Astrocyte (in vitro differentiated cells and primary cell): ENCODE measurements at regions not wholly inside any gene's neighbourhood (a gene's known extent, or its start where the extent isn't known, plus 50 kb on each side); places are given as distances from the start of the nearest gene placed in this dataset.

Experiments used
- DNase-seq: peaks from one replicate; pipeline ENCODE4 v3.0.0-alpha.2; 2010; ENCODE audit warnings: low read depth
- FAIRE-seq: peaks from 2 replicates; lab custom pipeline; 2011; peaks lifted over from hg19 to GRCh38; lab: Jason Lieb, UNC
- H2AFZ ChIP-seq: 2 replicates; pipeline ENCODE4 v1.6.0; 2012; ENCODE audit warnings: low read depth, low read length, inconsistent platforms
- H3K27ac ChIP-seq: 2 replicates; pipeline ENCODE4 v1.5.1; 2011; ENCODE audit warnings: low read depth, low read length, inconsistent platforms
- H3K27me3 ChIP-seq: 2 replicates; pipeline ENCODE4 v1.6.0; 2011; ENCODE audit warnings: low read length, inconsistent platforms; ENCODE audit not compliant: insufficient read depth
- H3K36me3 ChIP-seq: 2 replicates; pipeline ENCODE4 v1.5.1; 2011; ENCODE audit warnings: low read length, inconsistent platforms; ENCODE audit not compliant: insufficient read depth
- H3K4me1 ChIP-seq: 2 replicates; pipeline ENCODE4 v1.5.1; 2011; ENCODE audit warnings: low read length, inconsistent platforms; ENCODE audit not compliant: insufficient read depth
- H3K4me2 ChIP-seq: 2 replicates; pipeline ENCODE4 v1.6.0; 2012; ENCODE audit warnings: low read length, inconsistent platforms
- H3K4me3 ChIP-seq: 2 replicates; pipeline ENCODE4 v1.5.1; 2011; ENCODE audit warnings: low read depth, mild to moderate bottlenecking, low read length, inconsistent platforms; ENCODE audit not compliant: insufficient read depth
- H3K79me2 ChIP-seq: 2 replicates; pipeline ENCODE4 v1.6.0; 2012; ENCODE audit warnings: mild to moderate bottlenecking, low read length, inconsistent platforms; ENCODE audit not compliant: insufficient read depth
- H3K9ac ChIP-seq: 2 replicates; pipeline ENCODE4 v1.6.0; 2012; ENCODE audit warnings: mild to moderate bottlenecking, low read length, inconsistent platforms
- H3K9me3 ChIP-seq: 2 replicates; pipeline ENCODE4 v1.5.1; 2012; ENCODE audit warnings: low read depth, mild to moderate bottlenecking, low read length, inconsistent platforms; ENCODE audit not compliant: insufficient read depth
- H4K20me1 ChIP-seq: 2 replicates; pipeline ENCODE4 v1.6.0; 2012; ENCODE audit warnings: low read length, inconsistent platforms; ENCODE audit not compliant: insufficient read depth
- H3K27ac Mint-ChIP-seq: one replicate; pipeline ENCODE4 v1.8.0; 2021; ENCODE audit warnings: mild to moderate bottlenecking, mixed read lengths; ENCODE audit not compliant: unreplicated experiment
- H3K27me3 Mint-ChIP-seq: one replicate; pipeline ENCODE4 v1.8.0; 2021; ENCODE audit warnings: low read depth, mixed read lengths; ENCODE audit not compliant: unreplicated experiment
- H3K36me3 Mint-ChIP-seq: one replicate; pipeline ENCODE4 v1.8.0; 2021; ENCODE audit warnings: low read depth, mixed read lengths; ENCODE audit not compliant: unreplicated experiment
- H3K4me1 Mint-ChIP-seq: one replicate; pipeline ENCODE4 v1.8.0; 2021; ENCODE audit warnings: low read depth, mixed read lengths; ENCODE audit not compliant: unreplicated experiment
- H3K4me3 Mint-ChIP-seq: one replicate; pipeline ENCODE4 v1.8.0; 2021; ENCODE audit warnings: mild to moderate bottlenecking, moderate library complexity, mixed read lengths; ENCODE audit not compliant: unreplicated experiment
- H3K9me3 Mint-ChIP-seq: one replicate; pipeline ENCODE4 v1.8.0; 2021; ENCODE audit warnings: mild to moderate bottlenecking, mixed read lengths; ENCODE audit not compliant: unreplicated experiment
- EZH2 ChIP-seq: IDR thresholded peaks from 2 replicates; pipeline ENCODE4 v1.6.1; 2012; ENCODE audit warnings: mild to moderate bottlenecking, low read length, inconsistent platforms; ENCODE audit not compliant: insufficient read depth
- TF ChIP-seq, protein P1 (sequence below): IDR thresholded peaks from 2 replicates; pipeline ENCODE4 v1.5.1; 2011; ENCODE audit warnings: low read depth, mild to moderate bottlenecking, inconsistent platforms, low read length, moderate library complexity; ENCODE audit not compliant: insufficient read depth

DNA sequence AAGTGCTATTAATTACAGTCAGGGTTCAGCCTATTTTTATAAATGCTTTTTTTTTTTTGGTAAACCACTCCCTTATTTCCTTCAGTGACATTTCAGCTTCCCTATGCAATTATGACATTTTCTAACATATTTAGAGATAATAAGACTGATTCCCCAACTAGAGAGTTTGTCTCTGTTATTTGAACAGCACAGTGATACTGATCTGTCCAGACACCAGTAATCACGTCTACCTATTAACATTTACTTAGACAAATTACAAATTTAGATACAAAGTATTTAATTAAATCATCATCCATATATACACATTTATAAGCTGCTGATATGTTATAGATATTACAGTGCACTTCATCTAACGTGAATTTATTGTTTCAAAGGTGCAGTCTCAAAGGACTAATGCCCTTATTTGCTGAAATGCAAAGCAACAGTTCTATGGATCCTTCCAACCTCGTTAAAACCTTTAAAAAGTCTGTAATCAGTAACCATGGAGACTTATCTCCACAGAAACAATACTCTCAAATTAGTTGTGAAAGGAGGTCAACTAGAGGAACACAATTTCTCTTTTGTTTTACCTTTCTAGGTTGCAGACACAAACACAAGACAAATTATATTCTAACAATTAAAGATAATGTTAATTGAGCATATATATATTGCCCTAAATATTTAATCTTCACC is 1531.1 kb downstream of the SI start:
- Histone ChIP-seq H3K9ac (no peak overlapping the region), H3K4me1 (no peaks in the 10 kb centered on the region), H2AFZ (no peak overlapping the region), H3K27me3 (no peaks in the 10 kb centered on the region), H3K79me2 (no peaks in the 10 kb centered on the region), H4K20me1 (no peaks in the 10 kb centered on the region), H3K9me3 (no peaks in the 10 kb centered on the region), H3K4me3 (no peak overlapping the region), H3K36me3 (no peaks in the 10 kb centered on the region), H3K4me2 (no peak overlapping the region), H3K27ac (no peak overlapping the region)
- Mint-ChIP-seq H3K9me3 (no peaks in the 10 kb centered on the region), H3K27me3 (no peaks in the 10 kb centered on the region), H3K27ac (no peak overlapping the region), H3K36me3 (no peaks in the 10 kb centered on the region), H3K4me1 (no peaks in the 10 kb centered on the region), H3K4me3 (no peak overlapping the region)
- TF ChIP-seq, protein P1, sequence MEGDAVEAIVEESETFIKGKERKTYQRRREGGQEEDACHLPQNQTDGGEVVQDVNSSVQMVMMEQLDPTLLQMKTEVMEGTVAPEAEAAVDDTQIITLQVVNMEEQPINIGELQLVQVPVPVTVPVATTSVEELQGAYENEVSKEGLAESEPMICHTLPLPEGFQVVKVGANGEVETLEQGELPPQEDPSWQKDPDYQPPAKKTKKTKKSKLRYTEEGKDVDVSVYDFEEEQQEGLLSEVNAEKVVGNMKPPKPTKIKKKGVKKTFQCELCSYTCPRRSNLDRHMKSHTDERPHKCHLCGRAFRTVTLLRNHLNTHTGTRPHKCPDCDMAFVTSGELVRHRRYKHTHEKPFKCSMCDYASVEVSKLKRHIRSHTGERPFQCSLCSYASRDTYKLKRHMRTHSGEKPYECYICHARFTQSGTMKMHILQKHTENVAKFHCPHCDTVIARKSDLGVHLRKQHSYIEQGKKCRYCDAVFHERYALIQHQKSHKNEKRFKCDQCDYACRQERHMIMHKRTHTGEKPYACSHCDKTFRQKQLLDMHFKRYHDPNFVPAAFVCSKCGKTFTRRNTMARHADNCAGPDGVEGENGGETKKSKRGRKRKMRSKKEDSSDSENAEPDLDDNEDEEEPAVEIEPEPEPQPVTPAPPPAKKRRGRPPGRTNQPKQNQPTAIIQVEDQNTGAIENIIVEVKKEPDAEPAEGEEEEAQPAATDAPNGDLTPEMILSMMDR, result no peak
- no peak for TF ChIP-seq EZH2
- DNase-seq, result no peak
- FAIRE-seq, result no peak

- no peaks in the 10 kb centered on the region for H3K4me1 ChIP-seq
- H3K36me3 Mint-ChIP-seq, result no peaks in the 10 kb centered on the region
- H3K9me3 Mint-ChIP-seq, result no peaks in the 10 kb centered on the region
- no peaks in the 10 kb centered on the region for H3K27me3 Mint-ChIP-seq
- H3K4me2 ChIP-seq, result no peak overlapping the region
- no peak overlapping the region for H3K4me3 Mint-ChIP-seq
- H3K27ac ChIP-seq, result no peak overlapping the region
- no peak for FAIRE-seq
- H3K9ac ChIP-seq, result no peak overlapping the region
- H3K9me3 ChIP-seq, result no peaks in the 10 kb centered on the region
- TF ChIP-seq, protein P1, result no peak
- TF ChIP-seq EZH2, result no peak
- H3K36me3 ChIP-seq, result no peaks in the 10 kb centered on the region
- no peak overlapping the region for H2AFZ ChIP-seq
- H3K4me1 Mint-ChIP-seq, result no peaks in the 10 kb centered on the region
- H3K4me3 ChIP-seq, result no peak overlapping the region
- H3K27me3 ChIP-seq, result no peaks in the 10 kb centered on the region
- H3K79me2 ChIP-seq, result no peaks in the 10 kb centered on the region
- no peak overlapping the region for H3K27ac Mint-ChIP-seq
- no peak for DNase-seq
- no peaks in the 10 kb centered on the region for H4K20me1 ChIP-seq
These were observed 1534.6 kb downstream of the SI start for GRCh38 chr3:163543662-163544061.

GRCh38 chr3:163541629-163542028 is 1536.7 kb downstream of the SI start:
- Histone ChIP-seq H3K9me3 (no peaks in the 10 kb centered on the region), H3K4me2 (no peak overlapping the region), H3K27ac (no peak overlapping the region), H3K36me3 (no peaks in the 10 kb centered on the region), H4K20me1 (no peaks in the 10 kb centered on the region), H3K79me2 (no peaks in the 10 kb centered on the region), H3K4me3 (no peak overlapping the region), H3K27me3 (no peaks in the 10 kb centered on the region), H3K4me1 (no peaks in the 10 kb centered on the region), H2AFZ (no peak overlapping the region), H3K9ac (no peak overlapping the region)
- Mint-ChIP-seq H3K9me3 (no peaks in the 10 kb centered on the region), H3K27me3 (no peaks in the 10 kb centered on the region), H3K36me3 (no peaks in the 10 kb centered on the region), H3K4me1 (no peaks in the 10 kb centered on the region), H3K4me3 (no peak overlapping the region), H3K27ac (no peak overlapping the region)
- no peak for TF ChIP-seq EZH2
- TF ChIP-seq, protein P1, result no peak
- FAIRE-seq (no peak), DNase-seq (no peak)
